T-helper 1 cell (primary cell): ENCODE measurements at regions not wholly inside any gene's neighbourhood (a gene's known extent, or its start where the extent isn't known, plus 50 kb on each side); places are given as distances from the start of the nearest gene placed in this dataset.

ENCODE experiments used
- DNase-seq, 5 donors: peaks; one replicate each; pipeline ENCODE4 v3.0.0-alpha.2; 2012 to 2020

- DNase-seq = no peak
Observed at GRCh38 chr4:145231906-145232700, 51.7 kb upstream of the OTUD4 start.

GRCh38 chr4:145230726-145231125 lies 50.3 kb upstream of the OTUD4 start:
- no peak for DNase-seq
